ENCODE measurements at regions not wholly inside any gene's neighbourhood (a gene's known extent, or its start where the extent isn't known, plus 50 kb on each side); places are given as distances from the start of the nearest gene placed in this dataset.
"Not testable (repeated sequence)": the region's sequence is repeated elsewhere in the genome, so short reads cannot be mapped to it uniquely, and the experiment has no call there.

- DNase-seq: no peak
These were observed 123.3 kb upstream of the FAM204A start for GRCh38 chr10:118465300-118465874.

GRCh38 chr10:118463740-118464139 lies 121.6 kb upstream of the FAM204A start:
- DNase-seq: no peak

- no peak for DNase-seq
These were observed 120.3 kb upstream of the FAM204A start for GRCh38 chr10:118462401-118462800.

GRCh38 chr10:118459642-118460193 lies 117.6 kb upstream of the FAM204A start:
- DNase-seq: peak; percentile 72

GRCh38 chr10:118458957-118459641 lies 117.0 kb upstream of the FAM204A start:
- no peak for DNase-seq

GRCh38 chr10:118457824-118458428 lies 115.8 kb upstream of the FAM204A start:
- no peak for DNase-seq

- no peak for DNase-seq
These were observed 113.1 kb upstream of the FAM204A start for GRCh38 chr10:118455181-118455695.

- no peak for DNase-seq
These were observed 112.1 kb upstream of the FAM204A start for GRCh38 chr10:118454211-118454610.

GRCh38 chr10:118452098-118452497 lies 110.0 kb upstream of the FAM204A start:
- DNase-seq: no peak

- no peak for DNase-seq
These were observed 107.4 kb upstream of the FAM204A start for GRCh38 chr10:118449521-118449920.

GRCh38 chr10:118448744-118449143 lies 106.6 kb upstream of the FAM204A start:
- no peak for DNase-seq

- DNase-seq: peak; percentile 37
These were observed 105.5 kb upstream of the FAM204A start for GRCh38 chr10:118447478-118448270.

GRCh38 chr10:118445535-118445934 lies 103.4 kb upstream of the FAM204A start:
- DNase-seq: no peak

- no peak for DNase-seq
These were observed 101.9 kb upstream of the FAM204A start for GRCh38 chr10:118444069-118444468.

- no peak for DNase-seq
These were observed 99.9 kb upstream of the FAM204A start for GRCh38 chr10:118442032-118442431.

- no peak for DNase-seq
These were observed 97.7 kb upstream of the FAM204A start for GRCh38 chr10:118439824-118440223.

GRCh38 chr10:118436742-118437141 lies 94.6 kb upstream of the FAM204A start:
- DNase-seq: no peak

- DNase-seq: no peak
These were observed 88.1 kb upstream of the FAM204A start for GRCh38 chr10:118430190-118430589.

GRCh38 chr10:118423800-118424442 lies 81.8 kb upstream of the FAM204A start:
- DNase-seq: peak; percentile 76

- DNase-seq: no peak
These were observed 80.1 kb upstream of the FAM204A start for GRCh38 chr10:118422241-118422640.

GRCh38 chr10:118420049-118420448 lies 77.9 kb upstream of the FAM204A start:
- DNase-seq: not testable (repeated sequence)

Measured in muscle of arm (tissue), 1 donor.